OCI-LY7 (cell line): ENCODE measurements at regions not wholly inside any gene's neighbourhood (a gene's known extent, or its start where the extent isn't known, plus 50 kb on each side); places are given as distances from the start of the nearest gene placed in this dataset.

Source experiments
- BruUV-seq: library from RNA; stranded (reverse); fragments of 400-500 nt; replicated peaks from 2 replicates; lab custom pipeline; 2021; lab: Mats Ljungman, UMichigan
- CTCF ChIA-PET: fragments of 300-600 bp; sonication (Branson Sonifier 250); formaldehyde crosslinking; loops from one replicate; lab custom pipeline; 2022; ENCODE audit warnings: antibody characterized with exemption; ENCODE audit not compliant: unreplicated experiment; lab: Charles Lee
- POLR2A ChIA-PET: fragments of 300-600 bp; sonication (Branson Sonifier 250); formaldehyde crosslinking; loops from one replicate; lab custom pipeline; 2022; ENCODE audit warnings: antibody characterized with exemption; lab: Charles Lee
- DNase-seq: peaks from one replicate; pipeline ENCODE4 v3.0.0-alpha.2; 2015; ENCODE audit warnings: low spot score
- H2AFZ ChIP-seq: fragments of 200-600 bp; sonication (generic), shearing (Covaris generic); 2 replicates; pipeline ENCODE4 v1.6.1; 2014; ENCODE audit warnings: mild to moderate bottlenecking, antibody characterized with exemption, low read length, moderate library complexity
- H3K27ac ChIP-seq: fragments of 200-600 bp; sonication (generic); 2 replicates; pipeline ENCODE4 v1.5.1; 2014; ENCODE audit warnings: mixed run types, low read depth, mild to moderate bottlenecking, moderate library complexity, low read length, inconsistent platforms; ENCODE audit not compliant: poor library complexity, severe bottlenecking
- H3K36me3 ChIP-seq: fragments of 200-600 bp; sonication (generic); 2 replicates; pipeline ENCODE4 v1.6.1; 2014; ENCODE audit warnings: mild to moderate bottlenecking, antibody characterized with exemption, low read length, moderate library complexity, mixed read lengths; ENCODE audit not compliant: insufficient read depth
- H3K4me1 ChIP-seq: fragments of 200-600 bp; sonication (generic); 2 replicates; pipeline ENCODE4 v1.5.1; 2014; ENCODE audit warnings: mild to moderate bottlenecking, low read length; ENCODE audit not compliant: insufficient read depth, poor library complexity, severe bottlenecking
- H3K4me2 ChIP-seq: fragments of 200-600 bp; sonication (generic); 2 replicates; pipeline ENCODE4 v1.6.1; 2014; ENCODE audit warnings: mild to moderate bottlenecking, low read length
- H3K4me3 ChIP-seq: fragments of 200-600 bp; sonication (generic); 2 replicates; pipeline ENCODE4 v1.5.1; 2014; ENCODE audit warnings: mild to moderate bottlenecking, low read depth, low read length; ENCODE audit not compliant: poor library complexity, severe bottlenecking
- H3K79me2 ChIP-seq: fragments of 200-600 bp; sonication (generic); 2 replicates; pipeline ENCODE4 v1.6.1; 2016; ENCODE audit warnings: low read depth, mild to moderate bottlenecking, low read length, moderate library complexity, mixed read lengths; ENCODE audit not compliant: insufficient read depth
- H3K9me2 ChIP-seq: fragments of 200-600 bp; sonication (generic); 2 replicates; pipeline ENCODE4 v1.6.1; 2016; ENCODE audit warnings: mild to moderate bottlenecking, low read length, mixed read lengths; ENCODE audit not compliant: insufficient read depth
- H3K9me3 ChIP-seq: fragments of 200-600 bp; sonication (generic); 2 replicates; pipeline ENCODE4 v1.6.1; 2014; ENCODE audit warnings: mild to moderate bottlenecking, mixed run types, low read length, mixed read lengths
- H4K20me1 ChIP-seq: fragments of 200-600 bp; sonication (generic); 2 replicates; pipeline ENCODE4 v1.6.1; 2014; ENCODE audit warnings: mild to moderate bottlenecking, antibody characterized with exemption, low read length, moderate library complexity, mixed read lengths; ENCODE audit not compliant: insufficient read depth
- EZH2phosphoT487 ChIP-seq: fragments of 200-600 bp; sonication (generic); IDR thresholded peaks from 2 replicates; pipeline ENCODE4 v1.6.1; 2018; ENCODE audit warnings: low read depth, borderline replicate concordance, mild to moderate bottlenecking, mixed run types, antibody characterized with exemption, low read length, moderate library complexity, mixed read lengths
- intact Hi-C: fragments of 100-400 bp; cut with micrococcal nuclease; formaldehyde crosslinking; loops from one replicate; pipeline ENCODE4 v1.10.0; 2022; ENCODE audit not compliant: unreplicated experiment
- TF ChIP-seq, protein P1 (sequence below): fragments of 200-600 bp; sonication (generic); conservative IDR thresholded peaks from 2 replicates; pipeline ENCODE4 v1.5.1; 2014; ENCODE audit warnings: mild to moderate bottlenecking, antibody characterized with exemption, low read length, moderate library complexity, mixed read lengths

- CTCF ChIA-PET, result no interaction called here
- DNase-seq, result no peak
- POLR2A ChIA-PET, result no interaction called here
- no peak overlapping the region for H3K4me3 ChIP-seq
- H3K4me1 ChIP-seq, result no peaks in the 10 kb centered on the region
- no peaks in the 10 kb centered on the region for H3K9me3 ChIP-seq
- H3K9me2 ChIP-seq, result no peaks in the 10 kb centered on the region
- no peaks in the 10 kb centered on the region for H4K20me1 ChIP-seq
- H3K36me3 ChIP-seq, result no peaks in the 10 kb centered on the region
- no peak overlapping the region for H2AFZ ChIP-seq
- H3K79me2 ChIP-seq, result no peaks in the 10 kb centered on the region
- intact Hi-C loops, result no loop called here
- no peak overlapping the region for H3K4me2 ChIP-seq
- H3K27ac ChIP-seq, result no peak overlapping the region
- BruUV-seq, result no TSS peak
- TF ChIP-seq EZH2phosphoT487, result no peak
- TF ChIP-seq, protein P1, sequence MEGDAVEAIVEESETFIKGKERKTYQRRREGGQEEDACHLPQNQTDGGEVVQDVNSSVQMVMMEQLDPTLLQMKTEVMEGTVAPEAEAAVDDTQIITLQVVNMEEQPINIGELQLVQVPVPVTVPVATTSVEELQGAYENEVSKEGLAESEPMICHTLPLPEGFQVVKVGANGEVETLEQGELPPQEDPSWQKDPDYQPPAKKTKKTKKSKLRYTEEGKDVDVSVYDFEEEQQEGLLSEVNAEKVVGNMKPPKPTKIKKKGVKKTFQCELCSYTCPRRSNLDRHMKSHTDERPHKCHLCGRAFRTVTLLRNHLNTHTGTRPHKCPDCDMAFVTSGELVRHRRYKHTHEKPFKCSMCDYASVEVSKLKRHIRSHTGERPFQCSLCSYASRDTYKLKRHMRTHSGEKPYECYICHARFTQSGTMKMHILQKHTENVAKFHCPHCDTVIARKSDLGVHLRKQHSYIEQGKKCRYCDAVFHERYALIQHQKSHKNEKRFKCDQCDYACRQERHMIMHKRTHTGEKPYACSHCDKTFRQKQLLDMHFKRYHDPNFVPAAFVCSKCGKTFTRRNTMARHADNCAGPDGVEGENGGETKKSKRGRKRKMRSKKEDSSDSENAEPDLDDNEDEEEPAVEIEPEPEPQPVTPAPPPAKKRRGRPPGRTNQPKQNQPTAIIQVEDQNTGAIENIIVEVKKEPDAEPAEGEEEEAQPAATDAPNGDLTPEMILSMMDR, result no peak
Measured at GRCh38 chr5:145471831-145472612, 363.1 kb downstream of the PRELID2 start.

- Histone ChIP-seq H3K9me2 (no peaks in the 10 kb centered on the region), H3K4me1 (no peaks in the 10 kb centered on the region), H3K27ac (no peak overlapping the region), H3K36me3 (no peaks in the 10 kb centered on the region), H3K4me3 (no peak overlapping the region), H3K9me3 (no peaks in the 10 kb centered on the region), H3K4me2 (no peak overlapping the region), H4K20me1 (no peaks in the 10 kb centered on the region), H2AFZ (no peak overlapping the region), H3K79me2 (no peaks in the 10 kb centered on the region)
- intact Hi-C loops, result no loop called here
- BruUV-seq, result no TSS peak
- ChIA-PET POLR2A (interaction anchor here (0.6 to 1.2 kb wide), 2 partner anchors 21 to 1427 kb away, joined by 3 read pairs; no protein-coding TSS in a partner anchor), CTCF (no interaction called here)
- no peak for DNase-seq
- TF ChIP-seq EZH2phosphoT487, result no peak
- TF ChIP-seq, protein P1, result no peak
Measured at GRCh38 chr5:145471026-145471425, 364.1 kb downstream of the PRELID2 start.

- H4K20me1 ChIP-seq, result no peaks in the 10 kb centered on the region
- ChIA-PET CTCF (no interaction called here), POLR2A (interaction anchor here (0.6 to 1.2 kb wide), 2 partner anchors 22 to 1427 kb away, joined by 3 read pairs; no protein-coding TSS in a partner anchor)
- no TSS peak for BruUV-seq
- intact Hi-C loops, result no loop called here
- H3K36me3 ChIP-seq, result no peaks in the 10 kb centered on the region
- no peak overlapping the region for H2AFZ ChIP-seq
- no peak overlapping the region for H3K4me2 ChIP-seq
- H3K4me3 ChIP-seq, result no peak overlapping the region
- no peaks in the 10 kb centered on the region for H3K9me3 ChIP-seq
- DNase-seq, result no peak
- no peaks in the 10 kb centered on the region for H3K79me2 ChIP-seq
- no peak for TF ChIP-seq EZH2phosphoT487
- TF ChIP-seq, protein P1, result no peak
- H3K27ac ChIP-seq, result no peak overlapping the region
- no peaks in the 10 kb centered on the region for H3K9me2 ChIP-seq
- no peaks in the 10 kb centered on the region for H3K4me1 ChIP-seq
Measured at GRCh38 chr5:145470396-145470979, 364.7 kb downstream of the PRELID2 start.
